GM12878 (cell line): ENCODE measurements at regions not wholly inside any gene's neighbourhood (a gene's known extent, or its start where the extent isn't known, plus 50 kb on each side); places are given as distances from the start of the nearest gene placed in this dataset.
"Not testable (repeated sequence)": the region's sequence is repeated elsewhere in the genome, so short reads cannot be mapped to it uniquely, and the experiment has no call there.

Experiments used
- ATAC-seq: fragments of 200-7000 bp; cut with Tn5 transposase; 3 replicates; pipeline ENCODE4 v1.9.1; 2020; ENCODE audit warnings: mild to moderate bottlenecking, moderate library complexity
- BruUV-seq: library from RNA; stranded (reverse); fragments of 400-500 nt; replicated peaks from 2 replicates; lab custom pipeline; 2021; lab: Mats Ljungman, UMichigan
- CTCF ChIA-PET: fragments of 300-600 bp; sonication (Branson Sonifier 250); formaldehyde crosslinking; extraction: SDS; loops from one replicate; lab custom pipeline; 2021; ENCODE audit warnings: inconsistent platforms; lab: Yijun Ruan, JAX
- POLR2A ChIA-PET: fragments of 350-600 bp; formaldehyde crosslinking; extraction: SDS; loops from one replicate; lab custom pipeline; 2021; ENCODE audit warnings: inconsistent platforms; lab: Charles Lee
- RAD21 ChIA-PET: fragments of 300-600 bp; sonication (Branson Sonifier 250); formaldehyde crosslinking; loops from one replicate; lab custom pipeline; 2023; ENCODE audit warnings: antibody characterized with exemption; ENCODE audit not compliant: unreplicated experiment; lab: Charles Lee
- SMC1A ChIA-PET: fragments of 300-600 bp; sonication (Branson Sonifier 250); formaldehyde crosslinking; loops from one replicate; lab custom pipeline; 2023; ENCODE audit not compliant: unreplicated experiment, uncharacterized antibody; lab: Charles Lee
- DNase-seq: peaks from one replicate; pipeline ENCODE4 v3.0.0-alpha.2; 2011; ENCODE audit warnings: low read depth, low spot score
- FAIRE-seq: peaks from 3 replicates; lab custom pipeline; 2011; peaks lifted over from hg19 to GRCh38; lab: Jason Lieb, UNC
- H2AFZ ChIP-seq: 2 replicates; pipeline ENCODE4 v1.6.0; 2011; ENCODE audit warnings: low read depth, low read length, control low read depth; ENCODE audit not compliant: control insufficient read depth
- H3K27ac ChIP-seq: 2 replicates; pipeline ENCODE4 v1.5.1; 2011; ENCODE audit warnings: control low read depth; ENCODE audit not compliant: control insufficient read depth, insufficient read depth
- H3K27me3 ChIP-seq, 2 experiments: replicated peaks in 1 of 2; 2 replicates each; pipeline versions ENCODE4 v1.6.0 to v1.6.1; 2011; ENCODE audit warnings: low read length in 1 of 2; ENCODE audit not compliant: control insufficient read depth in 2 of 2, insufficient read depth in 2 of 2
- H3K36me3 ChIP-seq, 2 experiments: 2 replicates each; pipeline ENCODE4 v1.5.1; 2011; ENCODE audit warnings: low read length in 1 of 2; ENCODE audit not compliant: control insufficient read depth in 2 of 2, insufficient read depth in 2 of 2
- H3K4me1 ChIP-seq: 2 replicates; pipeline ENCODE4 v1.6.1; 2011; ENCODE audit warnings: mild to moderate bottlenecking, low read length, moderate library complexity, mixed read lengths; ENCODE audit not compliant: control insufficient read depth, insufficient read depth
- H3K4me2 ChIP-seq: 2 replicates; pipeline ENCODE4 v1.6.0; 2011; ENCODE audit warnings: control low read depth; ENCODE audit not compliant: control insufficient read depth, insufficient read depth
- H3K4me3 ChIP-seq: fragments of 200-600 bp; sonication (generic); 2 replicates; pipeline ENCODE4 v1.5.1; 2016
- H3K79me2 ChIP-seq: 2 replicates; pipeline ENCODE4 v1.6.0; 2011; ENCODE audit warnings: low read length; ENCODE audit not compliant: control insufficient read depth, insufficient read depth
- H3K9ac ChIP-seq: 2 replicates; pipeline ENCODE4 v1.8.0; 2011; ENCODE audit warnings: low read length, control low read depth, mixed read lengths; ENCODE audit not compliant: control insufficient read depth, insufficient read depth
- H3K9me3 ChIP-seq: replicated peaks from 3 replicates; pipeline ENCODE4 v1.5.1; 2011; ENCODE audit warnings: mild to moderate bottlenecking, low read length; ENCODE audit not compliant: control insufficient read depth, insufficient read depth
- H4K20me1 ChIP-seq: 2 replicates; pipeline ENCODE4 v1.6.0; 2011; ENCODE audit not compliant: control insufficient read depth, insufficient read depth
- WGBS: methylation state at CpG from one replicate; pipeline ENCODE4 v1.1.6; 2016; ENCODE audit warnings: low lambda C conversion rate; ENCODE audit not compliant: insufficient replicate concordance, insufficient coverage; ENCODE audit errors: missing lambda C conversion rate; 5-methylcytosine and 5-hydroxymethylcytosine counted together
- in situ Hi-C: fragments of 300-500 bp; cut with MboI; formaldehyde crosslinking; loops from 9 replicates; pipeline ENCODE4 v1.14.3; 2018; ENCODE audit warnings: mixed read lengths
- intact Hi-C: fragments of 100-400 bp; cut with micrococcal nuclease; formaldehyde crosslinking; loops from one replicate; pipeline ENCODE4 v1.14.2; 2022; ENCODE audit not compliant: unreplicated experiment

GRCh38 chr9:67210842-67211241 lies 218.5 kb upstream of the SPATA31A3 start:
- in situ Hi-C loops, intact Hi-C loops: not testable (repeated sequence)
- WGBS: 4% methylated on average over 1 of the region's 3 CpGs

GRCh38 chr9:67208831-67209437 lies 216.6 kb upstream of the SPATA31A3 start:
- H3K27ac ChIP-seq, RAD21 ChIA-PET, ATAC-seq, H3K27me3 ChIP-seq, H3K36me3 ChIP-seq, H3K79me2 ChIP-seq, H3K4me3 ChIP-seq, H3K9me3 ChIP-seq, FAIRE-seq, intact Hi-C loops, H3K9ac ChIP-seq, CTCF ChIA-PET, H3K4me2 ChIP-seq, BruUV-seq, H2AFZ ChIP-seq, SMC1A ChIA-PET, in situ Hi-C loops, POLR2A ChIA-PET, H3K4me1 ChIP-seq, DNase-seq, H4K20me1 ChIP-seq: not testable (repeated sequence)
- WGBS: 0% methylated on average over 1 of the region's 6 CpGs

More at GRCh38 chr9:67210842-67211241, 218.5 kb upstream of the SPATA31A3 start:
- H3K27ac ChIP-seq, DNase-seq, FAIRE-seq, H2AFZ ChIP-seq, H3K4me2 ChIP-seq, H3K4me1 ChIP-seq, H3K27me3 ChIP-seq, H3K4me3 ChIP-seq, RAD21 ChIA-PET, BruUV-seq, H3K36me3 ChIP-seq, ATAC-seq, H3K9me3 ChIP-seq, POLR2A ChIA-PET, CTCF ChIA-PET, H3K9ac ChIP-seq, SMC1A ChIA-PET, H3K79me2 ChIP-seq, H4K20me1 ChIP-seq: not testable (repeated sequence)

- ATAC-seq, H3K36me3 ChIP-seq, H2AFZ ChIP-seq, H3K27ac ChIP-seq, DNase-seq, RAD21 ChIA-PET, intact Hi-C loops, H3K9ac ChIP-seq, H3K4me1 ChIP-seq, BruUV-seq, H3K4me3 ChIP-seq, H3K79me2 ChIP-seq, POLR2A ChIA-PET, in situ Hi-C loops, FAIRE-seq, H3K27me3 ChIP-seq, H4K20me1 ChIP-seq, H3K4me2 ChIP-seq, CTCF ChIA-PET, H3K9me3 ChIP-seq, SMC1A ChIA-PET: not testable (repeated sequence)
- WGBS: 58% methylated on average over 5 of the region's 7 CpGs
These were observed 203.8 kb upstream of the SPATA31A3 start for GRCh38 chr9:67196135-67196534.

- in situ Hi-C loops, H3K4me2 ChIP-seq, POLR2A ChIA-PET, H3K9ac ChIP-seq, H3K27me3 ChIP-seq, H3K36me3 ChIP-seq, intact Hi-C loops, H2AFZ ChIP-seq, H4K20me1 ChIP-seq, RAD21 ChIA-PET, BruUV-seq, H3K4me1 ChIP-seq, H3K27ac ChIP-seq, H3K9me3 ChIP-seq, CTCF ChIA-PET, H3K4me3 ChIP-seq, FAIRE-seq, H3K79me2 ChIP-seq, SMC1A ChIA-PET, ATAC-seq, DNase-seq: not testable (repeated sequence)
- no CpG with 5 or more reads among the region's 8 CpGs for WGBS
These were observed 203.0 kb upstream of the SPATA31A3 start for GRCh38 chr9:67195357-67195756.
